H1 (cell line): ENCODE measurements at regions not wholly inside any gene's neighbourhood (a gene's known extent, or its start where the extent isn't known, plus 50 kb on each side); places are given as distances from the start of the nearest gene placed in this dataset.

Experiments
- CTCF ChIA-PET: fragments of 300-600 bp; sonication (Branson Sonifier 250); formaldehyde crosslinking; loops from one replicate; lab custom pipeline; 2021; ENCODE audit not compliant: partially characterized antibody; lab: Charles Lee
- POLR2A ChIA-PET: fragments of 300-600 bp; sonication (Branson Sonifier 250); formaldehyde crosslinking; loops from one replicate; lab custom pipeline; 2021; ENCODE audit warnings: inconsistent platforms; ENCODE audit not compliant: partially characterized antibody; lab: Charles Lee
- DNase-seq, 2 experiments: peaks; one replicate each; pipeline versions ENCODE4 v3.0.0 to v3.0.0-alpha.2; 2010 to 2022; ENCODE audit warnings: low spot score in 2 of 2, low read depth in 1 of 2, mixed read lengths in 1 of 2
- FAIRE-seq: peaks from 2 replicates; lab custom pipeline; 2011; peaks lifted over from hg19 to GRCh38; lab: Jason Lieb, UNC
- H2AFZ ChIP-seq: 2 replicates; pipeline ENCODE4 v1.8.1; 2012; ENCODE audit warnings: low read length, inconsistent platforms
- H2AK5ac ChIP-seq: 2 replicates; pipeline ENCODE4 v1.6.1; 2013; ENCODE audit warnings: low read depth, low read length
- H2BK120ac ChIP-seq: replicated peaks from 2 replicates; pipeline ENCODE3; 2013; ENCODE audit warnings: low read depth, low read length, inconsistent platforms
- H2BK12ac ChIP-seq: 2 replicates; pipeline ENCODE4 v1.6.1; 2013; ENCODE audit warnings: low read depth, low read length
- H2BK15ac ChIP-seq: 2 replicates; pipeline ENCODE4 v1.6.1; 2013; ENCODE audit warnings: low read length
- H2BK20ac ChIP-seq: 2 replicates; pipeline ENCODE4 v1.6.1; 2013; ENCODE audit warnings: low read length
- H2BK5ac ChIP-seq: 2 replicates; pipeline ENCODE4 v1.6.1; 2013; ENCODE audit warnings: low read depth, low read length
- H3K14ac ChIP-seq: 2 replicates; pipeline ENCODE4 v1.6.1; 2013; ENCODE audit warnings: inconsistent platforms; ENCODE audit not compliant: insufficient read length
- H3K18ac ChIP-seq: 2 replicates; pipeline ENCODE4 v1.6.1; 2013; ENCODE audit warnings: low read length; ENCODE audit errors: extremely low read depth
- H3K23ac ChIP-seq: 2 replicates; pipeline ENCODE4 v1.6.1; 2013; ENCODE audit warnings: inconsistent platforms; ENCODE audit not compliant: insufficient read length
- H3K23me2 ChIP-seq: 2 replicates; pipeline ENCODE4 v1.6.1; 2013; ENCODE audit warnings: low read depth, low read length
- H3K27ac ChIP-seq: 2 replicates; pipeline ENCODE4 v1.6.1; 2011; ENCODE audit warnings: low read depth, low read length, inconsistent platforms
- H3K27me3 ChIP-seq, 4 experiments: replicated peaks in 1 of 4; 1 replicate in 1 of 4; 2 replicates in 3 of 4; pipeline versions ENCODE4 v1.6.1 to v1.8.1; 2011 to 2013; ENCODE audit warnings: low read length in 3 of 4, mild to moderate bottlenecking in 3 of 4, inconsistent platforms in 2 of 4, mixed read lengths in 2 of 4, moderate library complexity in 1 of 4; ENCODE audit not compliant: control insufficient read depth in 3 of 4, insufficient read depth in 3 of 4; ENCODE audit errors: extremely low read depth in 1 of 4
- H3K36me3 ChIP-seq, 4 experiments: 2 replicates each; pipeline versions ENCODE4 v1.6.1 to v1.8.1; 2011 to 2013; ENCODE audit warnings: mild to moderate bottlenecking in 4 of 4, low read length in 3 of 4, moderate library complexity in 2 of 4, control low read depth in 1 of 4, inconsistent platforms in 1 of 4; ENCODE audit not compliant: insufficient read depth in 4 of 4, control insufficient read depth in 2 of 4
- H3K4ac ChIP-seq: replicated peaks from 2 replicates; pipeline ENCODE3; 2013; ENCODE audit warnings: low read length, low read depth, mixed read lengths, inconsistent platforms; ENCODE audit not compliant: insufficient read length
- H3K4me1 ChIP-seq, 4 experiments: replicated peaks in 1 of 4; 1 replicate in 1 of 4; 2 replicates in 3 of 4; pipeline versions ENCODE4 v1.6.1 to v1.8.1; 2011 to 2013; ENCODE audit warnings: low read length in 3 of 4, inconsistent platforms in 2 of 4, mixed read lengths in 1 of 4; ENCODE audit not compliant: insufficient read depth in 4 of 4, control insufficient read depth in 3 of 4
- H3K4me2 ChIP-seq, 2 experiments: 2 replicates each; pipeline versions ENCODE4 v1.6.1 to v1.8.1; 2011 to 2013; ENCODE audit warnings: low read depth in 2 of 2, low read length in 2 of 2, control low read depth in 1 of 2, inconsistent platforms in 1 of 2, mild to moderate bottlenecking in 1 of 2; ENCODE audit not compliant: insufficient read depth in 1 of 2
- H3K4me3 ChIP-seq, 4 experiments: fragments of 200-600, 300-600 bp in 1 of 4; sonication (generic), shearing (Covaris generic), sonication (Bioruptor Twin) in 1 of 4; 2 replicates each; pipeline versions ENCODE4 v1.5.1 to v1.8.1; 2011 to 2016; ENCODE audit warnings: low read length in 4 of 4, low read depth in 3 of 4, control low read depth in 2 of 4, inconsistent platforms in 2 of 4, mild to moderate bottlenecking in 2 of 4, mixed read lengths in 1 of 4, moderate library complexity in 1 of 4; ENCODE audit not compliant: insufficient read depth in 2 of 4; ENCODE audit errors: extremely low read depth in 1 of 4
- H3K56ac ChIP-seq: replicated peaks from 2 replicates; pipeline ENCODE3; 2013; ENCODE audit warnings: low read depth, mild to moderate bottlenecking, mixed read lengths, low read length, inconsistent platforms; ENCODE audit not compliant: insufficient read length
- H3K79me1 ChIP-seq: 2 replicates; pipeline ENCODE4 v1.6.1; 2013; ENCODE audit warnings: low read depth, low read length, control low read depth
- H3K79me2 ChIP-seq, 2 experiments: 2 replicates each; pipeline versions ENCODE4 v1.6.1 to v1.8.1; 2012 to 2013; ENCODE audit warnings: low read length in 2 of 2, mild to moderate bottlenecking in 2 of 2, inconsistent platforms in 1 of 2; ENCODE audit not compliant: insufficient read depth in 2 of 2, control insufficient read depth in 1 of 2
- H3K9ac ChIP-seq, 4 experiments: replicated peaks in 1 of 4; 1 replicate in 1 of 4; 2 replicates in 3 of 4; pipeline versions ENCODE4 v1.6.1 to v1.8.1; 2011 to 2013; ENCODE audit warnings: low read depth in 3 of 4, low read length in 3 of 4, control low read depth in 2 of 4, mild to moderate bottlenecking in 2 of 4, moderate library complexity in 2 of 4, inconsistent platforms in 1 of 4; ENCODE audit errors: extremely low read depth in 1 of 4
- H3K9me3 ChIP-seq, 2 experiments: 2 replicates each; pipeline versions ENCODE4 v1.6.1 to v1.8.1; 2012 to 2013; ENCODE audit warnings: mild to moderate bottlenecking in 2 of 2, moderate library complexity in 2 of 2, control low read depth in 1 of 2, inconsistent platforms in 1 of 2, low read depth in 1 of 2, low read length in 1 of 2, mixed read lengths in 1 of 2; ENCODE audit not compliant: insufficient read depth in 2 of 2
- H4K20me1 ChIP-seq, 2 experiments: replicated peaks in 1 of 2; 2 replicates each; pipeline versions ENCODE3 to v1.8.1; 2011 to 2013; ENCODE audit warnings: inconsistent platforms in 2 of 2, low read length in 2 of 2, mild to moderate bottlenecking in 1 of 2; ENCODE audit not compliant: insufficient read depth in 2 of 2, control insufficient read depth in 1 of 2
- H4K5ac ChIP-seq: 2 replicates; pipeline ENCODE4 v1.6.1; 2013; ENCODE audit warnings: low read length, low read depth, mixed read lengths, inconsistent platforms; ENCODE audit not compliant: insufficient read length
- H4K8ac ChIP-seq: 2 replicates; pipeline ENCODE4 v1.8.0; 2013; ENCODE audit warnings: mild to moderate bottlenecking, moderate library complexity, low read length, inconsistent platforms; ENCODE audit not compliant: insufficient read depth; ENCODE audit errors: extremely low read depth
- H4K91ac ChIP-seq: replicated peaks from 2 replicates; pipeline ENCODE3; 2013; ENCODE audit warnings: low read length, mixed read lengths, inconsistent platforms; ENCODE audit not compliant: insufficient read length
- BACH1 ChIP-seq: IDR thresholded peaks from 2 replicates; pipeline ENCODE4 v1.6.1; 2012; ENCODE audit warnings: low read length, improper control_type of control experiment
- BRCA1 ChIP-seq: IDR thresholded peaks from 2 replicates; pipeline ENCODE4 v1.6.1; 2012; ENCODE audit warnings: low read depth, low read length, improper control_type of control experiment
- HDAC2 ChIP-seq, 2 experiments: fragments of 300-600 bp in 1 of 2; sonication (generic) in 1 of 2; IDR thresholded peaks; 2 replicates each; pipeline ENCODE4 v1.6.1; 2011 to 2012; ENCODE audit warnings: low read depth in 2 of 2, low read length in 2 of 2, mild to moderate bottlenecking in 2 of 2, moderate library complexity in 2 of 2, borderline replicate concordance in 1 of 2, inconsistent platforms in 1 of 2
- POLR2A ChIP-seq, 2 experiments: IDR thresholded peaks; 1 replicate in 1 of 2; 2 replicates in 1 of 2; pipeline ENCODE4 v1.6.1; 2011; ENCODE audit warnings: low read depth in 2 of 2, low read length in 2 of 2, mild to moderate bottlenecking in 2 of 2; ENCODE audit errors: control extremely low read depth in 1 of 2
- RAD21 ChIP-seq, 2 experiments: IDR thresholded peaks in 1 of 2; conservative IDR thresholded peaks in 1 of 2; 2 replicates each; pipeline ENCODE4 v1.6.1; 2011; ENCODE audit warnings: low read depth in 2 of 2, low read length in 2 of 2, improper control_type of control experiment in 1 of 2, inconsistent platforms in 1 of 2, mild to moderate bottlenecking in 1 of 2, moderate library complexity in 1 of 2
- RXRA ChIP-seq: IDR thresholded peaks from 2 replicates; pipeline ENCODE4 v1.6.1; 2011; ENCODE audit warnings: low read depth, mild to moderate bottlenecking, low read length, moderate library complexity; ENCODE audit not compliant: insufficient read depth
- SAP30 ChIP-seq: fragments of 300-600 bp; sonication (generic); IDR thresholded peaks from 2 replicates; pipeline ENCODE4 v1.7.1; 2012; ENCODE audit warnings: low read length, moderate library complexity, mild to moderate bottlenecking, inconsistent platforms; ENCODE audit not compliant: insufficient read depth, insufficient replicate concordance
- SP2 ChIP-seq: IDR thresholded peaks from 2 replicates; pipeline ENCODE4 v1.6.1; 2012; ENCODE audit warnings: mild to moderate bottlenecking, low read length, inconsistent platforms
- SUZ12 ChIP-seq: fragments of 200-600 bp; sonication (generic); IDR thresholded peaks from 2 replicates; pipeline ENCODE4 v1.6.1; 2012; ENCODE audit warnings: mild to moderate bottlenecking, inconsistent platforms, low read length, moderate library complexity, mixed read lengths
- TBP ChIP-seq: IDR thresholded peaks from 2 replicates; pipeline ENCODE4 v1.6.1; 2011; ENCODE audit warnings: low read depth, low read length, improper control_type of control experiment
- TCF12 ChIP-seq: IDR thresholded peaks from 2 replicates; pipeline ENCODE4 v1.6.1; 2011; ENCODE audit warnings: low read depth, mild to moderate bottlenecking, low read length
- YY1 ChIP-seq: IDR thresholded peaks from 2 replicates; pipeline ENCODE4 v1.6.1; 2011; ENCODE audit warnings: low read depth, mild to moderate bottlenecking, low read length
- ZNF274 ChIP-seq: IDR thresholded peaks from 2 replicates; pipeline ENCODE4 v1.7.0; 2012; ENCODE audit warnings: low read length, borderline replicate concordance; ENCODE audit errors: extremely low read depth
- WGBS, 2 experiments: shearing (Covaris generic) in 1 of 2; methylation state at CpG; one replicate each; pipeline versions ENCODE4 v1.1.6 to v1.1.7; 2013 to 2015; ENCODE audit warnings: low lambda C conversion rate in 2 of 2, mixed read lengths in 2 of 2, inconsistent platforms in 1 of 2, low coverage in 1 of 2, missing lambda C conversion rate in 1 of 2; ENCODE audit not compliant: insufficient replicate concordance in 2 of 2, insufficient coverage in 1 of 2, insufficient read length in 1 of 2; ENCODE audit errors: extremely low coverage in 1 of 2, missing lambda C conversion rate in 1 of 2; 5-methylcytosine and 5-hydroxymethylcytosine counted together
- TF ChIP-seq, protein P1 (sequence below): IDR thresholded peaks from 2 replicates; pipeline ENCODE4 v1.6.1; 2012; ENCODE audit warnings: inconsistent platforms

DNA sequence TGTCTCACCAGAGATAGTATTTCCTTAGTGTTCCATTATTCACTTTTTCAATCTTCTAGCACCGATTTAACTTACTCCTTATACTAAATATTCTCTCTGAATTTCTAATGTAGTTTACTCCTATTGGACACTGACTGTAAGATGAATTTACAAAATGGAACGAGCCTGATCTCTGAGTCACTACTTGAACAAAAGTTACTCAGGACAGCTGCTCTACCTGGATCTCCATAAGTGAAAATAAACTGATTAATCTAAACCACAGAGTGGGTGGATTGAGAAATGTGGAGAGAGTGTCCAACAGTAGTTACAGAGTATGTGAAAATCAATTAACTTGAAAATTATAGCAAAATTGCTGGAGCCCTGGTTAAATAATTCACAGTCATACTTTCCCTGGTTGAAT lies 141.7 kb upstream of the CHORDC1 start:
- no peak overlapping the region for H3K9ac ChIP-seq
- H3K23me2 ChIP-seq, result no peaks in the 10 kb centered on the region
- H3K27me3 ChIP-seq, result no peaks in the 10 kb centered on the region
- H3K4me2 ChIP-seq, result no peak overlapping the region
- no peaks in the 10 kb centered on the region for H4K20me1 ChIP-seq
- H3K9me3 ChIP-seq, result no peaks in the 10 kb centered on the region
- no peak overlapping the region for H3K23ac ChIP-seq
- no peak overlapping the region for H2AK5ac ChIP-seq
- H3K36me3 ChIP-seq, result no peaks in the 10 kb centered on the region
- H3K56ac ChIP-seq, result no peak overlapping the region
- H2AFZ ChIP-seq, result no peak overlapping the region
- ChIA-PET POLR2A (no interaction called here), CTCF (no interaction called here)
- H4K5ac ChIP-seq, result no peak overlapping the region
- H2BK12ac ChIP-seq, result no peak overlapping the region
- H4K91ac ChIP-seq, result no peak overlapping the region
- H3K27ac ChIP-seq, result no peak overlapping the region
- no peak overlapping the region for H3K14ac ChIP-seq
- no peak overlapping the region for H2BK120ac ChIP-seq
- FAIRE-seq, result no peak
- no peak overlapping the region for H3K18ac ChIP-seq
- H2BK20ac ChIP-seq, result no peak overlapping the region
- H3K79me1 ChIP-seq, result no peaks in the 10 kb centered on the region
- H3K4me1 ChIP-seq, result peaks cover 0 to 4% (median 0%) of the 10 kb centered on the region in 4 experiments; a peak in 1 of 7 replicates
- H4K8ac ChIP-seq, result no peak overlapping the region
- H2BK15ac ChIP-seq, result no peak overlapping the region
- H3K4me3 ChIP-seq, result no peak overlapping the region
- no peak overlapping the region for H2BK5ac ChIP-seq
- WGBS, 2 experiments, result 82% methylated on average over 2 of the region's 2 CpGs; no CpG with 5 or more reads in 1 of the 2 experiments
- no peak overlapping the region for H3K4ac ChIP-seq
- no peak for DNase-seq
- no peaks in the 10 kb centered on the region for H3K79me2 ChIP-seq
- TF ChIP-seq ZNF274 (no peak), POLR2A (IDR thresholded peaks at IDR 0.05; ENCODE audit: control extremely low read depth in 1 of 2, low read depth in 2 of 2, low read length in 2 of 2) (no peak), TBP (no peak), RXRA (no peak), TCF12 (no peak), BRCA1 (no peak), RAD21 (IDR thresholded peaks at IDR 0.05 in 1 of 2, conservative IDR thresholded peaks at IDR 0.05 in 1 of 2; ENCODE audit: low read depth in 2 of 2, low read length in 2 of 2) (no peak), SP2 (no peak), SAP30 (no peak), SUZ12 (no peak), HDAC2 (IDR thresholded peaks at IDR 0.05; ENCODE audit: borderline replicate concordance in 1 of 2, low read depth in 2 of 2, low read length in 2 of 2) (no peak), BACH1 (no peak), YY1 (no peak)
- TF ChIP-seq, protein P1, sequence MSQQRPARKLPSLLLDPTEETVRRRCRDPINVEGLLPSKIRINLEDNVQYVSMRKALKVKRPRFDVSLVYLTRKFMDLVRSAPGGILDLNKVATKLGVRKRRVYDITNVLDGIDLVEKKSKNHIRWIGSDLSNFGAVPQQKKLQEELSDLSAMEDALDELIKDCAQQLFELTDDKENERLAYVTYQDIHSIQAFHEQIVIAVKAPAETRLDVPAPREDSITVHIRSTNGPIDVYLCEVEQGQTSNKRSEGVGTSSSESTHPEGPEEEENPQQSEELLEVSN, result no peak
